RPMI8226 (cell line): ENCODE measurements at regions not wholly inside any gene's neighbourhood (a gene's known extent, or its start where the extent isn't known, plus 50 kb on each side); places are given as distances from the start of the nearest gene placed in this dataset.

ENCODE experiments used
- DNase-seq: peaks from one replicate; pipeline ENCODE4 v3.0.0-alpha.2; 2015

DNA sequence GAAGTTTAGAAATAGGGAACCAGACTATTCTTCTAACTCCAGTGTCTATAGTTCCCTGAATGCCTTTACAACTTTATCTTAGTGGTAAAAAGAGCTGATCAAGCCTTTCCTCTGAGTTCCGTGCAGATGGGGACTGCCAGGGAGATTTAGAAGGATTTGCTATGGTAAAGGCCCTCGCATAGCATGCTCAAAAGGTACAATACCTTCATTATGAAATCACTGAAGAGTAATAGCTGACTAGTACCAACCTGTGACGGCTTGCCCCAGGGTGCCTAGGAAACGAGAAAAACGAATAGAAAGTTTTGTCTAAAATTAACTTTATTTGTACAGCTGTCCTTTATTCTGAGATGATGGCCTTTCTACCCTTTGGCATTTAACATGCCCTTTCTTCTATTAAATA lies 150.1 kb upstream of the ARHGAP42 start:
- no peak for DNase-seq

- no peak for DNase-seq
Measured at GRCh38 chr11:100543386-100543785, 143.7 kb upstream of the ARHGAP42 start.

- DNase-seq: no peak
Measured at GRCh38 chr11:100545556-100545955, 141.5 kb upstream of the ARHGAP42 start.

DNA sequence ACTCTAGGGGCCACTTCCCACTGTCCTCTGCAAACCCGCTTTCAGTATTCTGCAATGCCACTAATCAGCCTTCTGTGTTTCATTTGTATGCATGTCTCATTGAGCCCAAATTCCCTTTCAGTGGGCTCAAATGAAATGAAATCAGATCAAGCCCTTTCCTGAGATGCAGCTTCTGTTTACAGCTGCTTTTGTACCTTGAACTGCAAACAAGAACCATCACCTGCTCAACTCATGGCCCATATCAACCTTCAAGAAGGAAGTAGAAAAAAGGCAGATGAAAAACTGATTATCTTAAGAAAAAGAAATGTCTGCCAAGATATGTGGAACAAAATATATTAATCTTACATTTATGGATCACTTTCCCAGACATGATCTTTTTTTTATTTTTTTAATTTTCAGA lies 141.1 kb upstream of the ARHGAP42 start:
- no peak for DNase-seq

DNA sequence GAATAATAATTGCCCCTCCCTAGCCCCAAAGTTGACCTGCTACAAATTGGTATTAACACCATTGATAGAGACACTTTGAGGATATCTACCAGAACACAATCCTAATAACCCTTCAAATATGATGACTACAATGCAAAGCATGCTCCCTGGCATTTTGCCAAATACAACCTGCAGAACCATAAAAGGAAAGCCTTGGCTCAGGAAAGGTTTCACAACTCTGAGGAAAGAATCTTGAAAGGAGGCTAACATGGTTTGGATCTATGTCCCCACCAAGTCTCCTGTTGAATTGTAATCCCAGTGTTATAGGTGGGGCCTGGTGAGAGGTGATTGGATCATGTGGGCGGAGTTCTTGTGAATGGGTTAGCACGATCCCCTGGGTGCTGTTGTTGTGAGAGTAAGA lies 140.4 kb upstream of the ARHGAP42 start:
- DNase-seq: peak; percentile 24

GRCh38 chr11:100550298-100550697 lies 136.8 kb upstream of the ARHGAP42 start:
- no peak for DNase-seq

- DNase-seq: no peak
Measured at GRCh38 chr11:100550912-100551632, 136.0 kb upstream of the ARHGAP42 start.

DNA sequence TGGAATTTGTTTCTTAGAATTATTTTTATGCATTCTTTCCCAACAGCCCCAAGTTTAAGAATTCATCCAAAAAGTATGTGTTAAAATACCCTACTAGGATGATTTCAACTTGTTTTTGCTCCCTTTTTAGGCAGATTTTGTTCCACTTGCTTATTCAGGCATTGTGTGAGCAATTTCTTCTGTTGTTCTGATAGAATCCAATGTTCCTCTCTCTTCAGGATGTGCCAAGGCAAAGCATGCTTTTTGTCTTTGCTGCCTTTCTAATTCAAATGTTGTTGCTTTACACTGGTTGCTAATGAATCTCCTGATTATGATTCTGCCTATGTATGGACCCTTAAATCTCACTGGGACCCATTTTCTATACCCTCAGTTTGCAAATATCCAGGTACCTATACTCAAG lies 131.2 kb upstream of the ARHGAP42 start:
- no peak for DNase-seq

- DNase-seq: no peak
Measured at GRCh38 chr11:100556781-100557180, 130.3 kb upstream of the ARHGAP42 start.

DNA sequence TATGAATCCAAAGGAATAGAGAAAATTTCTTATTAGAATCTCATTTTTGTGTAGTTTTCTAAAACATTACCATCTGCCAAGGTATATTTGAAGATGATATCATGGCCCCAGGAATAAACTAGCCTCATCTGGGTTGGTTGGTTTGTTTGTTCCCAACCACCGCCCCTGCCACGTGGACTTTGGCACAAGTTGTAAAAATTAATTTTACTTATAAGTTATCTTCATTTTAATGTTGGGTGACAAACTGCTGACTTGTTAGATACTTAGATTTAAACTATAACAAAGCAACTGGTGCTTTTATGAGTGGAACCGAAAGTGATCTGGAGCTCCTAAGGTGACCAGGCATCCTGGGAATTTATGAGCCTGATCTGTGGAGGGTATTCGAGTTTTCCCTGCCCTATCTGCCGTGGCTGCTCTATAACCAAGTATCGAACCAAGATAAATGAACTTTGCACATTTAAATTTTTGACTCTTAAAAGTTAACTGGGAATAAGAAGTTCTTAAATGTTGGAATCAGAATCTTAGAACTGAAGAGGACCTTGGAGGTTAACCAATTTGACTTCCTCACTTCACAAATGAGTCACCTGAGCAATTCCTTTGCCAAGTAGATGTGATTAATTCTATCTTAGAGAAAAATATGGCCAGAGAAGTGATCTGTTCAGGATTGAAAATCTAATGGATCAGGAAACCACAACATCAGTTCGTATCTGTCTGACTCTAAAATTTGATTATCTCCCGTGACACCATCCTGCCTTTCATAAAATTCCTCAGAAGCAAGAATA lies 129.1 kb upstream of the ARHGAP42 start:
- no peak for DNase-seq

DNA sequence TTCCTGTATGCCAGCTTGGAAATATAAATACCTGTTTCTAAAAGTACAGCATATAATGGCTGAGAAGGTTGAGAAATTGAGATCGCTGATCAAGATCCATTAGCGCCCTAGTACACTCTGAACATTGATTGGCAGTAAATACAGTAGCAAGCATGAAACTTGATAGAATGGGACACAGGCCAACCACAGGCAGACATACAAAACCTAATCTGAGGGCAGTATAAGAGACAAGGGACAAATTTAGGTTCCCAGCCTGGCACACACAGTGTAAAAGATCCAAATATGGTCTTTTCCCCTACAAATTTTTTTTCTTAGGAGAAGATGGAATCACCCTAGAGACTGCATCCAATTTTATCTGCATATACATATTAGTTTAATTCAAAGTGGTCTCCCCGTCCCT lies 126.5 kb upstream of the ARHGAP42 start:
- no peak for DNase-seq

DNA sequence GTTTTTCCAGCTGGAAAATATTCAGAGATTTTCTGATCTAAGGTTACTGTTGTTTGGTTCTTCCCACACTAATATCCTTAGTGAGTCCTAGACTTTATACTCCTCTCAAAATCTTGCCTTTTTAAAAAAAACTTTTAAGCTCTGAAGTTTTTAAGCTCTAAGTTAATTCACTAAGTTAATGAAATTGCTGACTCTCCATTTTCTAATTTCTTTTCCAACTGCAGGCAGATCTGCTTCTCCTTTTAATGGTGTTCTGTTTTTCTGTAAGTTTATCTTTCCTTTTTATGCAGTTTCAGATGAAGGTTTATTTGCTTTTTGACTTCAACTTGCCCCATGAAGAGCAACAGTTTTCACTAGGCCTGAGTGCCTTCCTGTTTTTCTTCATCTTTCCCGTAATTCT lies 125.8 kb upstream of the ARHGAP42 start:
- no peak for DNase-seq

GRCh38 chr11:100562128-100562527 lies 125.0 kb upstream of the ARHGAP42 start:
- no peak for DNase-seq

- DNase-seq: no peak
Measured at GRCh38 chr11:100563541-100564280, 123.4 kb upstream of the ARHGAP42 start.

DNA sequence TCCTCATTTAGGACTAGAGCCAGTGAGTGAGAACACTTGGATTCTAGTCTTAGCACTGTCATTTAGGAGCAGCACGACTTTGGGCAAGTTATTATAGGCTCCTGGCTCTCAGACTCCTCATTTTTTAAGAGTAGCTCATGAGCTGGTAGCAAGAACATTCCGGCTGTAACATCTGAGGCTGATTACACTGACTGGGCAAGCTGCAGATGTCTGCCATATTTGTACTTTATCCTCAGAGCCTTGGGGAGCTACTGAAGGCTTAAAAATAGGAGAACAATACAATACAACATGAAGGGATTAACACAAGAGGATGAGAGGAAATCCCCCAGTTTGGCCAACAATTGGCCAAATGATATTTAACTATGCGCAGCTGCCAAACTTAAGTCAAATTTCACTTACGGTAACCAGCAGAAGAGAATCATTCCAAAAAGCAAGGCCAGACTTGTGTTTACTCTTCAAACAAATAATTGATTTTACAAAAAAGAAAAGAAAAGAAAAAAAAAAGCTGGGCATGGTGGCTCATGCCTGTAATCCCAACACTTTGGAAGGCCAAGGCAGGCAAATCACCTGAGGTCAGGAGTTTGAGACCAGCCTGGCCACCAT lies 113.1 kb upstream of the ARHGAP42 start:
- no peak for DNase-seq

DNA sequence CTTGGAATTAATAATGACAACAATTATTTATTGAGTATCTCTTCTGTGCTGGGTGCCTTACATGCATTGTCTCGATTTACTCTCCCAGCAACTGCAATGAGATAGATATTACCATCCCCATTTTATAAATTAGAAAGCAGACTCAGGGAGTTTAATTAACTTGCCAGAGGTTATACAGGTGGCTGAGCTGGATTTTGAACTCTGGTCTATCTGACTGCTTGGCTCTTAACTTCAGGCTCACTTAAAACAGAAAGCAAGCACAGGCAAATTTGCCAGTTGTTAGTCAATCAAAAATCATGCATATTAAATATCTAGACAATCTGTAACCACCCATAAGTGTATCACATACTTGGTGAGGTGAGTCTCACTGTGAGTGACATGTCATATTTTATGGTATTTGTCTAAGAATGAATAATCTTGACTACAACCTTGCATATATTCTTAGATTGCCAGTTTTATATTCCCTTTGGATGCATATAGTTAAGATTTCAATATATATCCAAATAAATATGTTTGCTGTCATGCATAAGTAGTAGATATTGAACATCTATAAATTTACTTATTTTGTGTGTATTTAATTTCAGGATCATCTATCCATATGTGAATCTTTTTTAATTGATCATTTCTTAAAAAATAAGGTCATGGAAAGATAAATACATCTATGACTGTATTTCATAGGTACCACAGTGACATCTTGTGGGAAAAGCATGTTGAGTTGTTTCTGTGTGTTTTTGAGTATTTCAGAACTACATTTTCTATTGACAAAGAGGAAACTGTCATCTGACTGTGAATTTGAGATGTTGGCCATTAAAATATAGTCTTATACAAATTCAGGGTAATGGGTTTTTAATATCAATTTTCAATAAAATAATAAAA lies 112.0 kb upstream of the ARHGAP42 start:
- no peak for DNase-seq

- DNase-seq: peak; percentile 52
Measured at GRCh38 chr11:100575860-100576717, 111.0 kb upstream of the ARHGAP42 start.

- DNase-seq: no peak
Measured at GRCh38 chr11:100576718-100577021, 110.4 kb upstream of the ARHGAP42 start.

GRCh38 chr11:100578831-100579311 lies 108.2 kb upstream of the ARHGAP42 start:
- no peak for DNase-seq

GRCh38 chr11:100581318-100581717 lies 105.8 kb upstream of the ARHGAP42 start:
- DNase-seq: no peak
